Glutamatergic neuron (in vitro differentiated cells): ENCODE measurements at regions not wholly inside any gene's neighbourhood (a gene's known extent, or its start where the extent isn't known, plus 50 kb on each side); places are given as distances from the start of the nearest gene placed in this dataset.

Source experiments
- DNase-seq: peaks from one replicate; pipeline ENCODE4 v3.0.0; 2022
- H3K27ac Mint-ChIP-seq: one replicate; pipeline ENCODE4 v1.8.0; 2020; ENCODE audit warnings: mild to moderate bottlenecking, mixed read lengths, inconsistent platforms; ENCODE audit not compliant: unreplicated experiment
- H3K27me3 Mint-ChIP-seq: one replicate; pipeline ENCODE4 v1.8.0; 2020; ENCODE audit warnings: mild to moderate bottlenecking, moderate library complexity, mixed read lengths, inconsistent platforms; ENCODE audit not compliant: unreplicated experiment
- H3K36me3 Mint-ChIP-seq: one replicate; pipeline ENCODE4 v1.8.0; 2020; ENCODE audit warnings: mild to moderate bottlenecking, mixed read lengths, inconsistent platforms; ENCODE audit not compliant: unreplicated experiment
- H3K4me1 Mint-ChIP-seq: one replicate; pipeline ENCODE4 v1.8.0; 2020; ENCODE audit warnings: mild to moderate bottlenecking, low read depth, mixed read lengths, inconsistent platforms; ENCODE audit not compliant: unreplicated experiment
- H3K4me3 Mint-ChIP-seq: one replicate; pipeline ENCODE4 v1.8.0; 2020; ENCODE audit warnings: mild to moderate bottlenecking, mixed read lengths, inconsistent platforms; ENCODE audit not compliant: unreplicated experiment
- H3K9me3 Mint-ChIP-seq: one replicate; pipeline ENCODE4 v1.8.0; 2020; ENCODE audit warnings: mild to moderate bottlenecking, moderate library complexity, mixed read lengths, inconsistent platforms; ENCODE audit not compliant: unreplicated experiment
- CTCF ChIP-seq: fragments of 200-600 bp; sonication (generic); IDR thresholded peaks from one replicate; pipeline ENCODE4 v1.5.0; 2021; ENCODE audit not compliant: partially characterized antibody, unreplicated experiment

- TF ChIP-seq CTCF = no peak
- H3K27me3 Mint-ChIP-seq = peaks cover 4% of the 10 kb centered on the region
- H3K36me3 Mint-ChIP-seq = no peaks in the 10 kb centered on the region
- no peaks in the 10 kb centered on the region for H3K4me1 Mint-ChIP-seq
- no peak for DNase-seq
- H3K9me3 Mint-ChIP-seq = peaks cover 4% of the 10 kb centered on the region
- H3K4me3 Mint-ChIP-seq = no peak overlapping the region
- no peak overlapping the region for H3K27ac Mint-ChIP-seq
Measured at GRCh38 chr19:31512181-31512970, 163.1 kb upstream of the TSHZ3 start.

GRCh38 chr19:31513841-31514240 is 164.6 kb upstream of the TSHZ3 start:
- no peak for DNase-seq
- H3K9me3 Mint-ChIP-seq = peaks cover 4% of the 10 kb centered on the region

GRCh38 chr19:31515931-31516330 is 166.7 kb upstream of the TSHZ3 start:
- no peak for TF ChIP-seq CTCF
- Mint-ChIP-seq H3K27ac (no peak overlapping the region), H3K9me3 (peaks cover 3% of the 10 kb centered on the region), H3K36me3 (no peaks in the 10 kb centered on the region), H3K4me3 (no peak overlapping the region), H3K27me3 (peaks cover 2% of the 10 kb centered on the region), H3K4me1 (no peaks in the 10 kb centered on the region)
- no peak for DNase-seq

More at GRCh38 chr19:31513841-31514240, 164.6 kb upstream of the TSHZ3 start:
- Mint-ChIP-seq H3K36me3 (no peaks in the 10 kb centered on the region), H3K4me1 (no peaks in the 10 kb centered on the region), H3K4me3 (no peak overlapping the region), H3K27me3 (peaks cover 4% of the 10 kb centered on the region), H3K27ac (no peak overlapping the region)
- no peak for TF ChIP-seq CTCF

- DNase-seq = no peak
- Mint-ChIP-seq H3K27me3 (no peaks in the 10 kb centered on the region), H3K4me1 (no peaks in the 10 kb centered on the region), H3K36me3 (no peaks in the 10 kb centered on the region), H3K9me3 (peaks cover 2% of the 10 kb centered on the region), H3K4me3 (no peak overlapping the region), H3K27ac (no peak overlapping the region)
- no peak for TF ChIP-seq CTCF
Measured at GRCh38 chr19:31516756-31517155, 167.5 kb upstream of the TSHZ3 start.
